Stimulated activated CD4-positive, alpha-beta T cell treated with anti-CD3 and anti-CD28 coated beads, Interleukin-12 subunit alpha, Interleukin-12 subunit beta, amount 100 ng/mL, for 24 hours (primary cell): ENCODE measurements at regions not wholly inside any gene's neighbourhood (a gene's known extent, or its start where the extent isn't known, plus 50 kb on each side); places are given as distances from the start of the nearest gene placed in this dataset.

Experiments used
- DNase-seq, 2 experiments: peaks; one replicate each; pipeline ENCODE4 v3.0.0-alpha.2; 2020; ENCODE audit warnings: low read depth in 2 of 2

DNA sequence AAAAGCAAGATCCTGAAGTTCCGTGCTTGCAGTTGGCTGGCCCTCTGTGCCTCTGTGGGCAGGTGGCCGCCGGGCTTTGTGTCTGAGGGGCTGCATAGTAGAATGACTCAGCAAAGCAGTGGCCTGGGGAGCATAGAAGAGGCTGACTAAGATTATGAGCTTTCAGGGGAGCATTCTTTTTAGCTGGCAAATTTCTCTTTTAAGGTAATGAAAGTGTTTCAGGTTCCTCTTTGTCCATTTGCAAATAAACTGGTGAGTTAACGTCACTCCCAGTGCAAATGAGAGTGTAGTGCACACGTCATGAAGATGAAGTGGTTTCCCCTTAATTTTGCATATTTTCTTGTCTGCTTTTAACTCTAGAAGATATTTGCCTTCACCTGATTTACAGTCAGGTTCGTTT is 98.6 kb downstream of the BCL2L11 start:
- DNase-seq, result no peak

DNA sequence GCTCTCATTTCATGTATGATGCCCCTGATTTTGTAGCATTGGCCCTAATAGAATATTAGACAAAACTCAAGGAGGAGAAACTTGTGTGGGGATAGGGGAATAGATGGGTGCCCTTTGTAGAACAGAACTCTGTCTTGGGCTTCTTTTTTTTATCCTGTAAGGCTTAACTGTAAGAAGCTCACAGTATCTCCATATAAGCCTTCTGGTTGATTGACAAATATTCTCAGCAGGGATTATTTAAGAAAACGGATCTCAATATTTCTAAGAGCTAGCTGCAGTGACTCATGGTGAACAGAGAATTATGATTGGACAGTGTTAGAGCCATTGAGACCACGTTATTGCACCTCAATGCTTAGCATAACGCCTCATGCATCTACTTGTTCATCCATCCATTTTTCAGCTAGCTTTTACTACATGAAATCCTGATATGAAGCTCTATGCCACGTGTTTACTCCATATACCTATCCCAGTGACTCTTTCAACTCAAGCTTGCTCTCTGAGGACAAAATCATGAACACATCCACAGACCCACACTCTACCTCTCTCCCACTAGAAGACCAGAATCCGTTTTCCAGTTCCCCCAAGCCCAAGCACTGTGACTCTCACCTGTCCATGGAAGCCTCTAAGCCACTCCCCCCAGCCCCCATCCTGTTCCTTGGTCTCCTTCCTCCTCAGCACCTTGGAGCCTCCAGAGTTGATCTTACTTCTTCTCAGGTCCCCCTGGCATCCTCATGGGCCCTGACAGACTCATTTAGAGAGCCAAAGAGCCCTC is 99.2 kb downstream of the BCL2L11 start:
- no peak for DNase-seq

DNA sequence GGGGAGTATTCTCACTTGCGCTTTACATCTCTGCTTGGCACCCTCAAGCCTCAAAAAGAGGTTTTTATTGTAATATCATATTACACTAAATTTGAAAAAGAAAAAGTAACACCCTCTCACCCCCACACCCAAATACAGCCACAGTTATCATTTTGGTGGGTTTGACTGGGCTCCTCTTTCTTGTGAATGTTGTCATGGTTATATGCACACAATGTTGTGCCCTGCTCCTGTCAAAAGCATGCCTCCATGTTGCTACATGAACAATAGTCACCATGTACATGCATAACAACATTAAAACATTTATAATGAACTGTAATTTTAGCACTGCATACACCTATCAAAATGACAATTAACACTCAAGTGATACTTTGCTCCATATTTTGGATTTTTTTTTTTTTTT is 100.2 kb downstream of the BCL2L11 start:
- DNase-seq, result no peak

DNA sequence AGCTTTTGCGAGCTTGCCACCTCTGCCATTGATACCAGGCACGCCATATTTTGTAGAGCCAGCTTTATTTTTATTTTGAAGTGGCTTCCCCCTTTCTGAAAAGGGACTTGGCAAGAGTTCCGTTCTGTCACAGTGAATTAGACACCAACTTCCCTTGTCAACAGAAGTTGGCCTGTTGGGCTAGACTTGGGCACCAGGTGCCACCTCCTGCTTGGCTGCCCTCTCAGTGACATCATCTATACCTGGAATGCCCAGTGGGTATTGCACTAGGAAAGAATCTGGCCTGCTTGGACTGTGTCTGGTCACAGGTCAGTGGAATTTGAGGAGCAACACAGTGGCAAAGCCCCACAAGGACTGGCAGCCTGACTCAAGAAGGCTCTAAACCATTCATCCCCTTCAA is 101.0 kb downstream of the BCL2L11 start:
- DNase-seq, result no peak

DNA sequence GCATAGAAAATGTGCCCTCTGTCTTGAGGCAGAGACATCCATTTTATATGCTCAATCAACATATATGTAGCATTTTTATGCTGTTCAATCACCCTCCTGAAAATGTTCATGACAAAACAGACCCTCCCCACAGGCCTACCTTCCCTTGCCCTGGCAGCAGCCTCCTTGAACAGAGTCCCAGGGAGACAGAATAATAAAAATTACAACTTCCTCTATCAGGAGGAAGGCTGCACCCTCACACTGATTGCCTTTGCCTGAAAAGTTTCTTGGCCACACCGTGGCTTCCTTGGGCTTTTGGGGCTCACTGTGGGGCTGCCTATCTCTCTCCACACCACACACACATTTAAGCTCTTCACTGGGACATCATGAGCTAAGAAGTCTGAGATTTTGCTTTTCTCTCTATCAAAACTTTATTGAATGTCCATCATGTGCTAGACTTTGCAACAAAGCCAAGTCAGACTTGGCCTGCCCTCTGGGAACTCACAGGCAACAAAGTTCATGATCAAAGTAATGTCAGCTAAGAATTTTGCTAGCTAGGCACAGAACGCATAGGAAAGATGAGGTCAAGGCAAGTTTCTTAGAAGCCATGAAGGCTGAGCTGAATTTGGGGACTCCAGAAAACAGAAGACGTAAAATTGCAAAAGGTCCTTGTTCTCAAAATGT is 101.6 kb downstream of the BCL2L11 start:
- no peak for DNase-seq

DNA sequence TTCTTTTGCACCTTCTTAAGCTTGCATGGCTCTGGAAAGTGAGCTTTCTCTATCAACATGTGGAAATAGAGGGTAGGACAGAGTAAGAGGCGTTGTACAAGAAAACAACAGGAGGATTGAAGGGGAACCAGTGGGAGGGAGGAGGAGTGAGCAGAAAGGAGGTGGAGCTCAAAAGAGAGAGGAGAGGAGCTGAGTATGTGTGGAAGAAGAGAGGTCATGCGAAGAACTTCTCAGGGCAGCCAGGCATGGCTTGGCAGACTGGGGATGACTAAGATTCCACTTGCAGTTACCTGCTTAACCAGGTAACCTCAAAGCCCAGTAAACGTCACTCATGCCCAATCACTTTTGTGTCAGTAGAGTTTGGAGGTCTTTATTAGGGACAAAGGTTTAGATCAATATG is 105.1 kb downstream of the BCL2L11 start:
- DNase-seq, result no peak

DNA sequence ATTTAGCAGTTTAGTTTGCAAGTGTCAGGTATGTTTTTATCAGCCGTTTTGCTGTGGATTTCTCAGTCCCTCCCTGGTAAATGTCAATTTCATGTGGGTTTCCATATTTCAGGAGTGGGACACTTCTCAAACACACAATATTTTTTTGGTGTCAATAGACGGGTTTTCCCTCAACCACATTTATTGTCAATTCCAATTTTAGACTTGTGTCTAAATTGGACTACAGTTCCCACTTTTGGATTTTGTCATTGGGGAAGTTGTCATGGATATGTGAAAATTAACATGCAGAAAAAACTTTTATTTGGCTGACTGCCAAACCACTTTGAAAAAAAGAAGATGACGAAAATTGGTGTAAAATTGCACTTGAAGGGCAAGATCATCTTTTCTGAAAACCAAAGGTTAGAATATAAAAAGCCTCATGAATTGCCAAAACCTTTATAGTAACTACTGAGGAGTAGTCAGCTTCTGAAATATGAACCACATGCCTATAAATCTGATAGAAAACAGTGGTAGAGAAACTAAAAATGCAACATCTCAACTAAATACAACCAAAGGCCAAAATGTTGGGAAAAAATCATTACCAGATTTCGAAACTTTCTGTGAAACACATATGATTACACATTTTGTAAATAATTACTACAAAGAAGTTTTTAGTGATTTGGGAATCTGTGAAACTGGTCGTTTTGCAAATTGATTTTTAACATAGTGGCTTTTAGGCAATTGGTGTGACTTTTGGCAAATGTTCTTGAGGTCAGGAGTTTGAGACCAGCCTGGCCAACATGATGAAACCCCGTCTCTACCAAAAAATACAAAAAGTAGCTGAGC is 106.4 kb downstream of the BCL2L11 start:
- no peak for DNase-seq

DNA sequence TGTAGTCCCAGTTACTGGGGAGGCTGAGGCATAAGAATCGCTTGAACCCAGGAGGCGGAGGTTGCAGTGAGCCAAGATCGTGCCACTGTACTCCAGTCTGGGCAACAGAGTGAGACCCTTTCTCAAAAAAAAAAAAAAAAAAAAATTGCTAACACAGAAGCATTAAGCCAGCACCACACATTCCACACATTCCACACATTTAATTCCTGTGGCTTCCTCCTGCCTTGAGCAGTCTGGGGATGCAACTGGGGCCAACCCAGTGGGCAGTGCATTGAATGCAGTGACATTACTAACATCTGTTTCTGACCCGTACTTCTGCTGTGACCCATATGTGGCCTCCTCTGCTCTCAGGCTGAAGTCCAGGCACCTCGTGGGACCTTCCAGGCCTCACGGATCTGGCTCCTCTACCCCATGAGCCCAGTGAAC is 107.0 kb downstream of the BCL2L11 start:
- no peak for DNase-seq

DNA sequence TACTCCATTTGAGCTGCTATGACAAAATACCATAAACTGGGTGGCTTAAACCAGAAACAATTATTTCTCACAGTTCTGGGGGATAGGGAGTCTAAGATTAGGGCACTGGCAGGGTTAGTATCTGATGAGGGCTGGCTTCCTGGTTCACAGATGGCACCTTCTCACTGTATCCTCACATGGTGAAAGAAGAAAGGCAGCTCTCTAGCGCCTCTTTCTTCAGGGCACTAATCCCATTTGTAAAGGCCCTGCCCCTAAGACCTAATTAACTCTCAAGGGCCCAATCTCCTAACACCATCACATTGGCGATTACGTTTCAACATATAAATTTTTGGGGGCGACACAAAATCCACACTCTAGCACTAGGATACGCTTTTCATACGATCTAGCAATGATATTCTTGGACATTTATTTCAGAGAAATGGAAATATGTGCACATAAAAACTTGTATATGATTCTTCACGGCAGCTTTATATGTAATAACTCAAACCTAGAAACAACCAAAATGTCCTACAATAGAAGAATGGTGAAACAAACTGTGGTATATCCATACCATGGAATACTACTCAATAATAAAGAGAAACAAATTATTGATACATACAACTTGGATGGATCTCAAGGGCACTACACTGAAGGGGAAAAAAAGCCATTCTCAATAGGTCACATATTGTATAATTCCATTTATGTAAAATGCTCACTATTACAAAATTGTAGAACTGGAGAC is 111.0 kb downstream of the BCL2L11 start:
- DNase-seq, result no peak

DNA sequence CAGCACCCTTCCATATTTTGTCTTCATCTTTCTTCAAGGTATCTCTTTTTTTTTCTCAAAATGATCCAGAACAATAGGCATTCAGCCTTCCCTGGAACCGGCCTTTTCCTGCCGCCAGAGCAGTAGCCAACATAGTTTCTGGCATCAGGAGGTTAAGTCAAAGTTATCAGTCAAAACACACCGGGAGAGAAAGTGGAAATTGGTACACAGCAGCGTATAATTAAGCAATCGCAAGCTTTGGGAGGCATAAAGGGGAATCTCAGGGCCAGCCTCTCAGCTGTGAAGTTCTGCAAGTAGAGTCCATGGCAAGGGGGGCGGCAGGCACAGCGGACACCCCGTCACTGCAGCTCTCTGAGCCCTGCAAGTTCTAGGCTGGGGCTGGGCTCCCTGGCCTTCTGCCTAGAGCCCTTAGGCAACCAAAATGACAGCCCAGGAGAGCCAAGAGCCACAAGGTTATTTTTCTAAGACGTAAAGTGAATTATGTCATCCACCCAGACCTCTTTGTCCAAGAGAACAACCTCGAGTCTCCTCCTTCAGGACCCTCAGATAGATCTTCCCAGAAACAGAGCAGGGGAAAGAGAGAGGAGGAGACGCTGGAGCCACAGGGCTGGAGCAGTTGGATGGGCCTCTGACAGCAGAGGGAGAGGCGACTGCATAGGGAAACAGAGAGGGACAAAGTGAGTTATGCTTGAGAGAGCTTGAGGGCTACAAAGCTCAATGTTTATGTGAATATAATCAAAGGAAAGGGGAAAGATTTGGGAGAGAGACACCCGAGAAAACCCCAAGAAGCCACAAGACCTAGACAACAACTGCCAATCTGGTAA is 114.7 kb downstream of the BCL2L11 start:
- DNase-seq, result no peak

DNA sequence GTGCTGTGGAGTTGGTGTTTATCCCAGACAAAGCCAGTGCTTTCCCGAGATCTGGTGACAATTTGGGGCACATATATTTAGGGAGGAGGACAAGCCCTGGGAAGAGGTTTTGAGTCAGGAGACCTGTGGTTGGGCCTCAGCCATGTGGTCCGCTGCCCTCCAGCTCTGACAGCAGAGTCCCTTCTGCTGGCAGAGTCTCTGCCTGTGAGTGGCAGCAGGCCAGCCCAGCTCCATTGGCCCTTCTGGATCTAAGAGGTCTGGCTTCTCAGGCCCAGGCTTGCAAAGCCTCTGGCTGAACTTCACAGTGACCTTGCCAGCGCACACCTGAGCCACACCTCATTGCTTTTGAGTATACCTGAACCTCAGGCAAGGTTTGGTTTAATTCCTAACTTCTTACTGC is 115.3 kb downstream of the BCL2L11 start:
- no peak for DNase-seq

DNA sequence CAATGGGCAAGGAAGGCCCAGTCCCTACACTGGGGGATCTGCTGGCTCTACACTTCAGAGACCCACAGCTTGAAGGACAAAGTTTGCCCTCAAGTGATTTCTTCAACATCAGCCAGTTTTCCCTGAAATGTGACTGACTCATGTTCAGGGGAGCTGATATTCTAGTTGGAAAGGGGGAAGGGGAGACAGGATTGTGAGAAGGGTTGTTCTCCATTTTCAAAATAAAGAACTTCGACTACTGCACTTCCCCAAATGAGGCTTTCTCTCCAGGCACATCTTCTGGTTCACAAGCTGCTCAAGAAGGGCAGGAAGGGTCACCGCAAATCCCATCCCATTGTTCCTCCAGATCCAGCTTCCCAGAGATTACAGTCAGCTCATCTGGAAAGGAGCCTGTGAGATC is 117.6 kb downstream of the BCL2L11 start:
- no peak for DNase-seq

DNA sequence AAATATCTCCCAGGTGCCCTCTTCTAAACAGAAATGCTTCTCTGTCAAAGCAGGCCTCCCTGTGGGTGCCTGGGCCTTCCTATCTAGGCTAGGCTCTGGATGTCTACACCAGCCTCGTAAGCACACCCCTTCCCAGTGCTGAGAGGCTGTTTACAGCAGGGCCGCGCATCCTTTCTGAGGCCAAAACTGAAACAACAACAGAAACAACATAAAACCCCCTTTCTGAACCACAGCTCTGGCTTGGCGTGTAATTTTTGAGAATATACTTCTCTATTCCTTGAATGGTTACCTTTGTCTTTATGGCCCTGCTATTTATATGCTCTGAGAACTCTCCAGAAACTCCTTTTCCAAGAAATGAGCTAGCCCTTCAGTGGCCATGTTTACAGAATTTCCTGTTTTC is 118.4 kb downstream of the BCL2L11 start:
- no peak for DNase-seq

DNA sequence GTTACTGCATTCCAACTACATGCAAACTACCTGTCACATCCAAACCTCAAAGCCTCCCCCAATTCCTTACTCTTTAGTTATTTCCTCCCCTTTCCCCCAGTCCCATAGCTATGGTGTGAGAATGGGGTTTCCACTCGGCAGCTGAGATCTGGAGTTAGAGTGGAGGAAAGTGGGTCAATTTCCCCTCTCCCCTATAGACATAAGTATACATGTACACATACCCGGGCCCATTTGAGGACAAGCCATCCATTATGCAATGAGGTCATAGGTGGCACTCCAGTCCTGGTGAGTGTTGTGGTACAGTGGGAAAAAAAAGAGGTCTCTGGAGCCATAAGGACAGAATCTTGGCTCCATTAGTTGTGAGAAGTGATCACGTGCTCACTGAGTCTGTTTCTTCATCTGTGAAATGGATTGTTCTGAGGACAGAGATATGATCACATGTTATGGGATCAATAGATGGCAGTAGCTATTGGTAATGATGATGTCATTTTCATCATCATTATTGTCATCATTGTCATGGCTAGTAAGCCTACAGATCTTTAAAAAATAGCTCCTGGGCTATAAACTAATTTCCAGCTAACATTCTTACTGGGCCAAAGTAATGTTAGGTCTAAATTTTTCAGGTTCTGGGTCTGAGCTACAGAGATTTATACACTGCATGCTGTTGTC is 119.0 kb downstream of the BCL2L11 start:
- DNase-seq, result no peak

DNA sequence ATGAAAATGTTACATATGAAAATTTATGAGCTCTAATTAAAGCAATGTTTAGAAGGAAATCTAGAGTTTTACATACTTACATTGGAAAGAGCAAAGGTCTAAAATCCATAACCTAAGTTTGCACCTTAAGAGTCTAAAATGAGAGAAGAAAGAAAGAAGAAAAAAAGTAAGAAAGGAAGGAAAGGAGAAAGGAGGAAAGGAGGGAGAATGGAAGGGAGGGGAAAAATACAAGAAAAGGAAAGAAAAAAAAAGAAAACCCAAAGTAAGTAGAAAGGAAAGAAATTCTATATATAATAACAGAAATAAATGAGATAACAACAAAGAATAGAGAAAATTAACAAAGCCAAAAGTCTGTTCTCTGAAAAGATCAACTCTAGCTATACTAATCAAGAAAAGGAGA is 122.6 kb downstream of the BCL2L11 start:
- no peak for DNase-seq

DNA sequence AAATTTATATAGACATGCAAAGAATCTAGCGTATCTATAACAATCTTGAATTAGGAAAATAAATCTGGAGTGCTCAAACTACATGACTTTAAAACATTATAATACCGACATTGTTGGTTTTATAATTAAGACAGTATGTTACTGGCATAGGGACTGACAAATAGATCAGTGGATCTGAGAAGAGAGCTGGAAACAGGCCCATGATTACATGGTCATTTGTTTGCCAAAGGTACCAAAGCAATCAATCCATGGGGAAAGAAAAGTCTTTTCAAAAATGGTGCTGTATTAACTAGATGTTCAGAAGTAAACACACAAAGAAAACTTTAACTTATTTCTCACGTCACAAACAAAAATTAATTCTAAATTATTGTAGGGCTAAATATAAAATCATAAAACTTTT is 124.2 kb downstream of the BCL2L11 start:
- no peak for DNase-seq

DNA sequence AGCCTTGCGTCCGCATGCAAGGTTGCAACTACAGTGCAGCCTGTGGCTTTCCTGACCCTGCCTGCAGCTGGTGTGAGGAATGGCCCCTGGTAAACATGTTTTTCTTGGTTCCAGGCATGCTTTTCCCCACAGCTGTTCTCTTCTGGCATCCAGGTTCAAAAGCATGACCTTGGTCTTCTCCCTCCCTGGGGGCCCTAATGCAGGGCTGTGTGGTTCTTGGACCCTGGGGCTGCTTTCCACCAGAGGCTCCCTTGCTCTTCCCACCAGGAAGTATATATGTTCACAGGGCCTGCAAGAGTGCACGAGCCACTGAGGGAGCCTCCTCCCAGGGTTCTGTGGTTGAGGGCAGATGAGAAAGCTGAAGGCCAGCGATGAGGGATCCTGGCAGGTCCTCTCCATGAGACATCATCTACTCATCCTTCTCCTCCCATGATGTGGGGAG is 125.9 kb downstream of the BCL2L11 start:
- no peak for DNase-seq

DNA sequence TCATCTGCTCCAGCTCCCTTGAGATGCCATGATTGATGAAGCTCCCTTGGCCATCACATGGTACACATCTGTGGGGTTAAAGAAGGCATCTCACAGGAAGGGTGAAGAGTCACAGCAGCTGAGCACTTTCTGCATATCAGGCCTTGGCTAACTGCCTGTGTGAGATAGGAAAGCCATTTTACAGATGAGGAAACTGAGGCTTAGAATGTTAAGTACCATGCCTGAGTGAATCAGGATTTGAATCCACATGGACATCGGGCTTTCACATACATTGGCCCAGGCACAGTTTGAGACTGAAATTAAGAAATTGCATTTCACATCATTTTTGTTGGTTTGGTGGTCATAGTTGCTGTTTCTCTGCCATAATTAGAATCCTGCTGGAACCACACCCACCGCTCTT is 126.8 kb downstream of the BCL2L11 start:
- DNase-seq, result no peak

DNA sequence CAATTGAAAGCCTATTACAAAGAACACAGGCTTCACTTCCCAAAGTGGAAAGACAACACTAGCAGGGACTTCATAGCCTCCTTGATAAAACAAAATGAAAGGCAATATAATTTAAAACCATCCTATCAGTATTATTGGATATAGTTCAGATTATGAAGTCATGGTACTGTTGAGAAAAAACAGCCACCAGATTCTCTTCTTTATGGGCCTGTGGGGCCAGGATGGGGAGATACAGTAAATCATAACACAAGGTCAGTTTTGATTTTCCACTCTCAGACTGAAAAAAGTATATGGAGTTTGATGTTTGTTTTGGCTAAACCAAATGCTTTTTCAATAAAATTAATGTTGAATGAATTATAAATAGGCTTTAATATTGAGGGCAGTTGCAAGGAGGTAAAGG is 129.1 kb downstream of the BCL2L11 start:
- DNase-seq, result no peak

DNA sequence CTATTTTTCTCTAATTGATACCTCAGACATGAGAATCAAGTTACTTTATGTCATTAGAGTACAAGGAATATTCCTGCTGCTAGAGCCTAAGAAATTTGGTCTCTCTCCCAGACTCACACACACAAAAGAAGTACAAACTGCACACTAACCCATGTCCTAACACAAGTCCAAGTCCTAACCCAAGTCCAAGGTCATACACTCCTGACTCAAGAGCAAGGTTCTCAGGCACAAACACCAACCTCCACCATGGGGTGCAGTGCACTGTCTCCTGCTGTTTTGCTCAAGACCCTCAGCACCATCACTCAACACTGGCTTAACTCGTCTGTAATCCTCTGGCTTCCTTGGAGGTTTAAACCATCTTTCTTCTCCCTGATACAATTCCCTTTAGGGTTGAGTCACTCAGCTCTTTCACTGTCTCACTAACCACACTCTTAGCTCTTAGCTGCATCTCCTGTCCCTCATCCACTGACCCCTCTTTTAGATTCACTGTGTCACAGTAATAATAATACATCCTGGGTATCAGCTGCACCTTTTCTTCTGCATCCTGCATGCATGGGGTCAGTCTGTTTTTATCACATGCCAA is 129.8 kb downstream of the BCL2L11 start:
- no peak for DNase-seq
